Suprapubic skin (tissue), 4 donors: ENCODE measurements at regions not wholly inside any gene's neighbourhood (a gene's known extent, or its start where the extent isn't known, plus 50 kb on each side); places are given as distances from the start of the nearest gene placed in this dataset.

ENCODE experiments used
- DNase-seq, 2 donors: peaks; one replicate each; pipeline ENCODE4 v3.0.0-alpha.2; 2019; ENCODE audit warnings: low spot score in 2 of 2
- H3K27ac ChIP-seq: fragments of 200-600 bp; sonication (generic); one replicate; pipeline ENCODE4 v1.5.1; 2019
- H3K27me3 ChIP-seq: fragments of 200-600 bp; sonication (generic); one replicate; pipeline ENCODE4 v1.5.1; 2019
- H3K36me3 ChIP-seq: fragments of 200-600 bp; sonication (generic); one replicate; pipeline ENCODE4 v1.5.1; 2019
- H3K4me1 ChIP-seq: fragments of 200-600 bp; sonication (generic); one replicate; pipeline ENCODE4 v1.5.1; 2019
- H3K4me3 ChIP-seq: fragments of 200-600 bp; sonication (generic); one replicate; pipeline ENCODE4 v1.5.1; 2019; ENCODE audit warnings: mild to moderate bottlenecking
- H3K9me3 ChIP-seq: fragments of 200-600 bp; sonication (generic); one replicate; pipeline ENCODE4 v1.5.1; 2019
- EP300 ChIP-seq: sonication (generic); formaldehyde crosslinking; IDR thresholded peaks from one replicate; pipeline ENCODE4 v1.6.1; 2017; ENCODE audit warnings: antibody characterized with exemption
- POLR2A ChIP-seq, 2 donors: fragments of 450-650 bp; IDR thresholded peaks; one replicate each; pipeline ENCODE4 v1.6.1; 2017; ENCODE audit warnings: antibody characterized with exemption in 2 of 2, mild to moderate bottlenecking in 2 of 2, moderate library complexity in 2 of 2
- POLR2AphosphoS5 ChIP-seq, 3 donors: sonication (generic); formaldehyde crosslinking; IDR thresholded peaks; one replicate each; pipeline ENCODE4 v1.6.1; 2017; ENCODE audit warnings: antibody characterized with exemption in 3 of 3
- WGBS: methylation state at CpG from one replicate; pipeline ENCODE4 v1.1.5; 2018; 5-methylcytosine and 5-hydroxymethylcytosine counted together
- TF ChIP-seq, protein P1 (sequence below), 2 donors: fragments of 200-600 bp in 1 of 2; fragments of 450-650 bp in 1 of 2; sonication (generic) in 1 of 2; IDR thresholded peaks; one replicate each; pipeline ENCODE4 v1.5.1; 2016 to 2019; ENCODE audit warnings: antibody characterized with exemption in 2 of 2, mild to moderate bottlenecking in 1 of 2, moderate library complexity in 1 of 2

- TF ChIP-seq, protein P1, sequence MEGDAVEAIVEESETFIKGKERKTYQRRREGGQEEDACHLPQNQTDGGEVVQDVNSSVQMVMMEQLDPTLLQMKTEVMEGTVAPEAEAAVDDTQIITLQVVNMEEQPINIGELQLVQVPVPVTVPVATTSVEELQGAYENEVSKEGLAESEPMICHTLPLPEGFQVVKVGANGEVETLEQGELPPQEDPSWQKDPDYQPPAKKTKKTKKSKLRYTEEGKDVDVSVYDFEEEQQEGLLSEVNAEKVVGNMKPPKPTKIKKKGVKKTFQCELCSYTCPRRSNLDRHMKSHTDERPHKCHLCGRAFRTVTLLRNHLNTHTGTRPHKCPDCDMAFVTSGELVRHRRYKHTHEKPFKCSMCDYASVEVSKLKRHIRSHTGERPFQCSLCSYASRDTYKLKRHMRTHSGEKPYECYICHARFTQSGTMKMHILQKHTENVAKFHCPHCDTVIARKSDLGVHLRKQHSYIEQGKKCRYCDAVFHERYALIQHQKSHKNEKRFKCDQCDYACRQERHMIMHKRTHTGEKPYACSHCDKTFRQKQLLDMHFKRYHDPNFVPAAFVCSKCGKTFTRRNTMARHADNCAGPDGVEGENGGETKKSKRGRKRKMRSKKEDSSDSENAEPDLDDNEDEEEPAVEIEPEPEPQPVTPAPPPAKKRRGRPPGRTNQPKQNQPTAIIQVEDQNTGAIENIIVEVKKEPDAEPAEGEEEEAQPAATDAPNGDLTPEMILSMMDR (IDR thresholded peaks at IDR 0.05), result no peak
- no peak for TF ChIP-seq EP300
- peak; percentile 68 to 91 for TF ChIP-seq POLR2A (IDR thresholded peaks at IDR 0.05)
- TF ChIP-seq POLR2AphosphoS5 (IDR thresholded peaks at IDR 0.05), result peak; percentile 74 to 94 (median 93)
- no peaks in the 10 kb centered on the region for H3K9me3 ChIP-seq
- peaks cover 25% of the 10 kb centered on the region for H3K4me1 ChIP-seq
- peak overlapping the region; percentile 65 for H3K4me3 ChIP-seq
- no peak for DNase-seq
- peaks cover 18% of the 10 kb centered on the region for H3K27me3 ChIP-seq
- WGBS, result 0% methylated on average over 22 of the region's 22 CpGs
- peak overlapping the region; percentile 96 for H3K27ac ChIP-seq
- H3K36me3 ChIP-seq, result no peaks in the 10 kb centered on the region
Observed at GRCh38 chr6:26216359-26216885, 129.2 kb downstream of the HFE start.

GRCh38 chr6:26216886-26217713, 129.9 kb downstream of the HFE start:
- 4% methylated on average over 23 of the region's 44 CpGs for WGBS
- H3K36me3 ChIP-seq, result no peaks in the 10 kb centered on the region
- TF ChIP-seq POLR2AphosphoS5 (IDR thresholded peaks at IDR 0.05) (peak in 1 of 3 donors; percentile 79), POLR2A (IDR thresholded peaks at IDR 0.05) (no peak), EP300 (no peak)
- TF ChIP-seq, protein P1 (IDR thresholded peaks at IDR 0.05), result peak; percentile 28 to 41
- no peaks in the 10 kb centered on the region for H3K9me3 ChIP-seq
- H3K27ac ChIP-seq, result peak overlapping the region; percentile 96
- DNase-seq, result peak; percentile 92
- peak overlapping the region; percentile 65 for H3K4me3 ChIP-seq
- H3K4me1 ChIP-seq, result peaks cover 25% of the 10 kb centered on the region
- H3K27me3 ChIP-seq, result peaks cover 17% of the 10 kb centered on the region

GRCh38 chr6:26217714-26218075, 130.5 kb downstream of the HFE start:
- 20% methylated on average over 10 of the region's 10 CpGs for WGBS
- peaks cover 17% of the 10 kb centered on the region for H3K27me3 ChIP-seq
- H3K4me1 ChIP-seq, result peaks cover 25% of the 10 kb centered on the region
- H3K4me3 ChIP-seq, result peak overlapping the region; percentile 65
- TF ChIP-seq EP300, result no peak
- TF ChIP-seq, protein P1 (IDR thresholded peaks at IDR 0.05), result no peak
- TF ChIP-seq POLR2A (IDR thresholded peaks at IDR 0.05), result no peak
- no peak for TF ChIP-seq POLR2AphosphoS5 (IDR thresholded peaks at IDR 0.05)
- no peaks in the 10 kb centered on the region for H3K9me3 ChIP-seq
- peak overlapping the region; percentile 96 for H3K27ac ChIP-seq
- no peaks in the 10 kb centered on the region for H3K36me3 ChIP-seq
- no peak for DNase-seq

DNA sequence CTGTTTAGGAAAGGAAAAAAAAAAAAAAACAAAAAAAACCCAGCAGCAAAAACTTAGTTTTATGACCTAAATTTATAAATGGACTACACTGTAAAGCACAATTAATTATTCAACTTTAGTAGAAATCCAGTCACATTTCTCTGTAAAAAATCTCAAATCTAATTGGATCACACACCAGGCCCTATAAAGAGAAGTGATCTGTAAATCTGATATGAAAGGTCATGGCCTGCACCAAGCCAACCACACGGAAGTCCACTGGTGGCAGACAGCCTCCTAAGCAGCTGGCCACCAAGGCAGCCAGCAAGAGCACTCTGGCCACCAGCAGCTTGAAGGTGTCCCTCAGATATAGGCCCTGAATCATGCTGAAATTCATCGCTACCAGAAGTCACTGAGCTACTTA, 131.6 kb downstream of the HFE start:
- H3K27ac ChIP-seq, result no peak overlapping the region
- H3K4me1 ChIP-seq, result peaks cover 33% of the 10 kb centered on the region
- no peaks in the 10 kb centered on the region for H3K36me3 ChIP-seq
- TF ChIP-seq, protein P1 (IDR thresholded peaks at IDR 0.05), result no peak
- TF ChIP-seq POLR2A (IDR thresholded peaks at IDR 0.05), result no peak
- TF ChIP-seq POLR2AphosphoS5 (IDR thresholded peaks at IDR 0.05), result no peak
- TF ChIP-seq EP300, result no peak
- WGBS, result 78% methylated on average over 2 of the region's 2 CpGs
- no peak for DNase-seq
- H3K27me3 ChIP-seq, result peaks cover 20% of the 10 kb centered on the region
- H3K4me3 ChIP-seq, result no peak overlapping the region
- no peaks in the 10 kb centered on the region for H3K9me3 ChIP-seq

- 84% methylated on average over 5 of the region's 5 CpGs for WGBS
- no peaks in the 10 kb centered on the region for H3K36me3 ChIP-seq
Observed at GRCh38 chr6:26220145-26220970, 133.1 kb downstream of the HFE start.

More at GRCh38 chr6:26220145-26220970, 133.1 kb downstream of the HFE start:
- TF ChIP-seq, protein P1 (IDR thresholded peaks at IDR 0.05), result no peak
- TF ChIP-seq POLR2A (IDR thresholded peaks at IDR 0.05) (no peak), EP300 (no peak), POLR2AphosphoS5 (IDR thresholded peaks at IDR 0.05) (no peak)
- Histone ChIP-seq H3K9me3 (no peaks in the 10 kb centered on the region), H3K4me3 (no peak overlapping the region), H3K27ac (no peak overlapping the region), H3K4me1 (peaks cover 37% of the 10 kb centered on the region), H3K27me3 (peaks cover 17% of the 10 kb centered on the region)
- DNase-seq, result no peak
